ENCODE measurements at regions not wholly inside any gene's neighbourhood (a gene's known extent, or its start where the extent isn't known, plus 50 kb on each side); places are given as distances from the start of the nearest gene placed in this dataset.

GRCh38 chr3:41035456-41036022, 163.8 kb upstream of the CTNNB1 start:
- TF ChIP-seq, protein P1, sequence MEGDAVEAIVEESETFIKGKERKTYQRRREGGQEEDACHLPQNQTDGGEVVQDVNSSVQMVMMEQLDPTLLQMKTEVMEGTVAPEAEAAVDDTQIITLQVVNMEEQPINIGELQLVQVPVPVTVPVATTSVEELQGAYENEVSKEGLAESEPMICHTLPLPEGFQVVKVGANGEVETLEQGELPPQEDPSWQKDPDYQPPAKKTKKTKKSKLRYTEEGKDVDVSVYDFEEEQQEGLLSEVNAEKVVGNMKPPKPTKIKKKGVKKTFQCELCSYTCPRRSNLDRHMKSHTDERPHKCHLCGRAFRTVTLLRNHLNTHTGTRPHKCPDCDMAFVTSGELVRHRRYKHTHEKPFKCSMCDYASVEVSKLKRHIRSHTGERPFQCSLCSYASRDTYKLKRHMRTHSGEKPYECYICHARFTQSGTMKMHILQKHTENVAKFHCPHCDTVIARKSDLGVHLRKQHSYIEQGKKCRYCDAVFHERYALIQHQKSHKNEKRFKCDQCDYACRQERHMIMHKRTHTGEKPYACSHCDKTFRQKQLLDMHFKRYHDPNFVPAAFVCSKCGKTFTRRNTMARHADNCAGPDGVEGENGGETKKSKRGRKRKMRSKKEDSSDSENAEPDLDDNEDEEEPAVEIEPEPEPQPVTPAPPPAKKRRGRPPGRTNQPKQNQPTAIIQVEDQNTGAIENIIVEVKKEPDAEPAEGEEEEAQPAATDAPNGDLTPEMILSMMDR (IDR thresholded peaks at IDR 0.05) = no peak
- TF ChIP-seq POLR2A (IDR thresholded peaks at IDR 0.05) = no peak
